GM19468 (cell line): ENCODE measurements at regions not wholly inside any gene's neighbourhood (a gene's known extent, or its start where the extent isn't known, plus 50 kb on each side); places are given as distances from the start of the nearest gene placed in this dataset.

Experiments used
- ATAC-seq: cut with Tn5 transposase; IDR thresholded peaks from one replicate; pipeline ENCODE4 v1.9.1; 2021; ENCODE audit warnings: mild to moderate bottlenecking, moderate library complexity, moderate number of reproducible peaks; ENCODE audit not compliant: unreplicated experiment; ENCODE audit errors: extremely low read depth

DNA sequence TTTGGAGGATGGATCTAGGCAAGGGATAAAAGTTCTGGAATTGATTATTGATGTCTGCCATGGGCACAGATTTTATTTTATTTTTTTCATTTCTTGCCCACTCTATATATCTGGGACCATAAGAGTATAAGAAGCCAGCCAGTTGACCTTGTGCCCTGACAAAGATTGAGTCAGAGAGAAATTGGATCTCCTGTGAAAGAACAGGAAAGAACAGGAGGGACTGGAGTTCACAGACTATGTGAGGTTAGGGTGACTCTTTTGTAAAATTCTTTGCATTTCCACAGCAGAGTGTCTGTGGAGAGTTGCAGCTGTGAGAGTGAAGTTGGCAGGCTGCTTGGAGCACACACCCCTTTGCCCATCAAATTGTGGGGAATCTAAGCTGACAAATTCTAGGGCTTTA, 358.4 kb upstream of the TBX3 start:
- no peak for ATAC-seq

- no peak for ATAC-seq
Measured at GRCh38 chr12:115037830-115038229, 353.9 kb upstream of the TBX3 start.

- ATAC-seq: no peak
Measured at GRCh38 chr12:115035535-115036107, 351.6 kb upstream of the TBX3 start.

- no peak for ATAC-seq
Measured at GRCh38 chr12:115032521-115032920, 348.5 kb upstream of the TBX3 start.

GRCh38 chr12:115030017-115030416, 346.0 kb upstream of the TBX3 start:
- no peak for ATAC-seq

DNA sequence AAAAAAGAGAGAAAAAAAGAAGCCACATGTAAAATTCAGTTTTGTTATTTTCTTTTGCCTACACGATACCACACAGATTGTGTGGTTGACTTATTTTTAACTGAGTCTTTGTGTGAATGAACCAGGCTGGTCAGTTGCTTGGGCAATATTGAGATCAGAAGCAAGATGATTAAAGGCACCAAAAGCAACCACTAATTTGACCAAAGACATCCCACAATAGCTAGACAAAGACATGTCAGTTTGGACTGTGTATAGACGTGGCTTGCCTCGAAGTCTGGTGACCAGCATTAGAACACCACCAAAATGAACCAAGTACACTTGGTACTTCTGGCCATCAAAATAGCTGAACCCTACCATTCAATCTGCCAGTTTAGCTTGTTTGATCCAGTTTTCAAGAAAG, 340.6 kb upstream of the TBX3 start:
- ATAC-seq: no peak

- ATAC-seq: no peak
Measured at GRCh38 chr12:115023279-115024265, 339.6 kb upstream of the TBX3 start.

DNA sequence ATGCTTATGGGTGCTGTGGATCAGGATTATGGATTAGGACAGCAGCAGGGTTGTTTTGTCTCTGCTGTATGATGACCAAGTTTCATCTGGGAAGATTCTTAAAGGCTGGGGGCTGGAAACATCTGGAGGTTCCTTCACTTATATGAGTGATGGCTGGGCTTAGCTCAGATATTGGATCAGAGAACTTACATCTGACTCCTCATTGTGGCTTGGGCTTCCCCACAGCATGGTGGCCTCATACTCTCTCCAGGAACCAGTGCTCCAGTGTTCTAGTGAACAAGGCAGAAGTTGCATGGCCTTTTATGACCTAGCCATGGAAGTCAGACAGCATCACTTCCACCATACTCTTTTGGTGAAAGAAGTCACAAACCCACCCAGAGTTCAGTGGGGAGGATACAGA, 336.1 kb upstream of the TBX3 start:
- ATAC-seq: no peak

DNA sequence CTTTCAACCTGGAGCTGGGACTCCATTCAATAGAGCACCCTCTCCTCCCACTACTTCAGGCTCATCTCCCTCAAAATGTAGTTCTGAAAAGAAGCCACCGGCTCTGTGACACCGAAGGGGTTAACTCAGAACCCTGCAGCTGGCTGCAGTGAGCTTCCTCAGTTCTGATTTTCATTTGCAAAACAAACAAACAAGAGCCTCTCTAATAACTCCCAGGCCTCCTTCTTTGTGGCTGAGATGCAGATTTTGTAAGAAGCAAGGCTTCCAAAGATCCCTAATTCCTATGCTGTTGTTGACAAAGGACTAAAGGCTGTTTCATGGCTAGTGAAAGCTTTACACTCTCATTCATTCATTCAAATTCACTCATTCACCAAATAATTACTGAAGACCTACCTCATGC, 333.4 kb upstream of the TBX3 start:
- ATAC-seq: no peak

DNA sequence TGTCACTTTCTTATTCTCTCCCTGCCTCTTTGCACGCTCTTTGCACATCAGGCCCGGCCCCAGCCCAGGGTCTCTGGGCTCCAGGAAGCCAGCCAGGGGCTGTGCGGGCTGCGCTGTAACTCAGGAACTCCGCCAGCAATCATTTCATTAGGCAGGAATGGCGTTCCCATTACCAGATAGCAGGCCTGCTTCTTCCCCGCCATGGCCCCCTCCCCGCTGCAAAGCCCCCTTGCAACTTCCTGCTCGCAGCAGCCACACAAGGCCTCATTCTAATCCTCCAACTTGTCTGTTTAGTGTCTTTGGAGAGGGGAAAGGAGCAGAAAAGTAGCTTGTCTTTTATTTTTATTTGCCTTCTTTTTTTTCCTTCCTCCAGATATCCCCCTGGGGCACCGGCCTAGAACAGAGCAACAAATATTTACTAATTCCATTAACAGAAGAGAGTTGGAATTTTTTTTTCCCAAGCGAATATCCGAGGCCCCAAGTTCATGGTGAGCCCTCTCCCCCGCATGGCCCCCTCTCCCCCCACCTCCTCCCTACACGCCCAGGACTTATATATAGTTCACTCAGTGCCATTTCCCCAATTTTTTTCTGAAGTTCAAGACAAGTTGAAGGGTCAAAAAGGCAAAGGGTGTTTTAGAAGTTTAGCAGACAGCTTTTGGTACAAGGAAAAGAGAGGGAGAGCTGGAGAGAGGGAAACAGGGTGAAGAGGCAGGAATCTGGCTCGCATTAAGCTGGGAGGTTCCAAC, 329.4 kb upstream of the TBX3 start:
- ATAC-seq: no peak

DNA sequence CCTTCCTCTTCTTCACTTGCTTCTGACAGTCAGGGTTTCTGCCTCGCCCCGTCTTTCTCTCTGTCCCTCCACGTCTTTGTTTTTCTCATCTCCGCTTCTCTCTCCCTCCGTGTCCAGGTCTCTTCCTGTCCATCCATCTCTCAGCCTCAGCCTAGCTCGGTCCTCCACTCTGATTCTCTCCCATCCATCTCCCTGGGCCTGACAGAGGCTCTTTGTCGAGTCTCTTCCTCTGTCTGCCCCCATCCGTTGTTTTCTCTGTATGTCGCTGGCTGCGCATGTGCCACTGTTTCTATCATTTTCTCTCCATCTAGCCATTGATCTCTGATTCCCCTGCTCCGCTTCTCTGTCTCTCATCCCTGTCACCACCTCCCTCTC, 328.9 kb upstream of the TBX3 start:
- ATAC-seq: no peak

- no peak for ATAC-seq
Measured at GRCh38 chr12:115011703-115012102, 327.7 kb upstream of the TBX3 start.

GRCh38 chr12:115010324-115010995, 326.5 kb upstream of the TBX3 start:
- ATAC-seq: no peak

GRCh38 chr12:115008929-115009328, 325.0 kb upstream of the TBX3 start:
- no peak for ATAC-seq

- no peak for ATAC-seq
Measured at GRCh38 chr12:115004470-115005146, 320.6 kb upstream of the TBX3 start.

- no peak for ATAC-seq
Measured at GRCh38 chr12:115002434-115002833, 318.5 kb upstream of the TBX3 start.

GRCh38 chr12:115001571-115002180, 317.7 kb upstream of the TBX3 start:
- ATAC-seq: no peak

DNA sequence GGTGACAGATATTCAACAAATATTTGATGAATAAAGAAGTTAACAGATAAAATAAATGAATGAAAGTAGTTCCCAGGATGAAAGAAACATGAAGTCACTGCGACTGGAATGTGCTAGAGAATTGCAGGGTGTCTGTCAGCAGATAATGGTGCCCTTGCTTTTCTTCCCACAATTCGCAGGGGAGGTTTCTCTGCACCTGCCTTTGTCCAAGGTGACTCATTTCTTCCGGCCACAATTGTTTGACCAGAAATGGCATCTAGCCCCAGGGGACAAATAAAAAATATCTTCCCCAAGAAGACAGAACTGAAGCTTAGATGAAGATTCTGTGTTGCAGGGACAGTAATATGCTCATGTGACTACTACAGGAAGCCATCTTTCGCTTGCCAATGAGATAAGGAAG, 316.1 kb upstream of the TBX3 start:
- no peak for ATAC-seq

DNA sequence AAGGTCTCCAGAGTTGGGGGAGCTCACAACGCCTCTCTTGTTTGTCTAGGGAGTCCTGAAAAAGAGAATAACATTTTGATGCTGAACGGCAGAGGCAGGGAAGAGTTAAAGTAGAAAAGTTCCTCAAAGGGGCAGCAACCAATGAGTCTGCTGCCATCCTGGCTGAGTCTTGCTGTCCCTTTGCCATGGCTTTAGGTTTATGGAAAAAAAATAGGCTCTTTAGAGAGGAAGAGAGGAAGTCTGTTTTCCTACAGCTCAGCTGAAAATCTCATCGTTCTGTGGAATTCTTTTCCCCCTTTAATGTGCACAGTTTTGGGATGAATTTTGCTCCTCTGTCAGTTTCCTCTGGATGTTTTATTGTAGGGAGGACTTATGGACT, 314.8 kb upstream of the TBX3 start:
- no peak for ATAC-seq
